Neural progenitor cell (in vitro differentiated cells): ENCODE measurements at regions not wholly inside any gene's neighbourhood (a gene's known extent, or its start where the extent isn't known, plus 50 kb on each side); places are given as distances from the start of the nearest gene placed in this dataset.

ENCODE experiments used
- DNase-seq: peaks from one replicate; pipeline ENCODE4 v3.0.0-alpha.2; 2016; ENCODE audit warnings: low spot score
- H2AFZ ChIP-seq: fragments of 200-600 bp; sonication (generic); replicated peaks from 2 replicates; pipeline ENCODE4 v1.6.1; 2016; ENCODE audit warnings: antibody characterized with exemption
- H3F3A ChIP-seq: fragments of 200-600 bp; sonication (generic); 2 replicates; pipeline ENCODE4 v1.6.1; 2016; ENCODE audit warnings: antibody characterized with exemption, low read depth
- H3K27ac ChIP-seq: fragments of 200-600 bp; sonication (generic); 2 replicates; pipeline ENCODE4 v1.5.1; 2016; ENCODE audit warnings: mild to moderate bottlenecking
- H3K27me3 ChIP-seq: fragments of 200-600 bp; sonication (generic); 2 replicates; pipeline ENCODE4 v1.6.1; 2016; ENCODE audit warnings: mild to moderate bottlenecking, moderate library complexity
- H3K36me3 ChIP-seq: fragments of 200-600 bp; sonication (generic); 2 replicates; pipeline ENCODE4 v1.5.1; 2016
- H3K4me1 ChIP-seq: fragments of 200-600 bp; sonication (generic); 2 replicates; pipeline ENCODE4 v1.6.1; 2016; ENCODE audit warnings: mixed run types
- H3K4me2 ChIP-seq: fragments of 200-600 bp; sonication (generic); 2 replicates; pipeline ENCODE4 v1.6.1; 2016
- H3K4me3 ChIP-seq: fragments of 200-600 bp; sonication (generic); 2 replicates; pipeline ENCODE4 v1.5.1; 2016
- H3K79me2 ChIP-seq: fragments of 200-600 bp; sonication (generic); 2 replicates; pipeline ENCODE4 v1.6.1; 2016; ENCODE audit warnings: low read depth
- H3K9ac ChIP-seq: fragments of 200-600 bp; sonication (generic); 2 replicates; pipeline ENCODE4 v1.6.1; 2016
- H3K9me3 ChIP-seq: fragments of 200-600 bp; sonication (generic); 2 replicates; pipeline ENCODE4 v1.5.1; 2016; ENCODE audit warnings: low read depth
- H4K20me1 ChIP-seq: fragments of 200-600 bp; sonication (generic); 2 replicates; pipeline ENCODE4 v1.6.1; 2016; ENCODE audit warnings: low read depth
- H3K27ac Mint-ChIP-seq: 3 replicates; pipeline ENCODE4 v1.8.0; 2021; ENCODE audit warnings: mixed read lengths
- H3K27me3 Mint-ChIP-seq: 2 replicates; pipeline ENCODE4 v1.8.0; 2022; ENCODE audit warnings: low read depth, mild to moderate bottlenecking, inconsistent platforms, moderate library complexity, mixed read lengths; ENCODE audit not compliant: insufficient read depth
- H3K36me3 Mint-ChIP-seq: 3 replicates; pipeline ENCODE4 v1.8.0; 2021; ENCODE audit warnings: mixed read lengths
- H3K4me1 Mint-ChIP-seq: 3 replicates; pipeline ENCODE4 v1.8.0; 2021; ENCODE audit warnings: mixed read lengths
- H3K4me3 Mint-ChIP-seq: 3 replicates; pipeline ENCODE4 v1.8.0; 2021; ENCODE audit warnings: mild to moderate bottlenecking, moderate library complexity, mixed read lengths
- H3K9me3 Mint-ChIP-seq: 3 replicates; pipeline ENCODE4 v1.8.0; 2020; ENCODE audit warnings: mixed read lengths
- CTCF ChIP-seq: fragments of 200-600 bp; sonication (generic); IDR thresholded peaks from 2 replicates; pipeline ENCODE4 v1.5.1; 2017; ENCODE audit warnings: antibody characterized with exemption, mild to moderate bottlenecking
- EZH2 ChIP-seq: fragments of 200-600 bp; sonication (generic); IDR thresholded peaks from 2 replicates; pipeline ENCODE4 v1.6.1; 2017; ENCODE audit warnings: antibody characterized with exemption, mild to moderate bottlenecking, moderate library complexity
- EZH2phosphoT487 ChIP-seq: fragments of 200-600 bp; sonication (generic); IDR thresholded peaks from 2 replicates; pipeline ENCODE4 v1.6.1; 2017; ENCODE audit warnings: antibody characterized with exemption

DNA sequence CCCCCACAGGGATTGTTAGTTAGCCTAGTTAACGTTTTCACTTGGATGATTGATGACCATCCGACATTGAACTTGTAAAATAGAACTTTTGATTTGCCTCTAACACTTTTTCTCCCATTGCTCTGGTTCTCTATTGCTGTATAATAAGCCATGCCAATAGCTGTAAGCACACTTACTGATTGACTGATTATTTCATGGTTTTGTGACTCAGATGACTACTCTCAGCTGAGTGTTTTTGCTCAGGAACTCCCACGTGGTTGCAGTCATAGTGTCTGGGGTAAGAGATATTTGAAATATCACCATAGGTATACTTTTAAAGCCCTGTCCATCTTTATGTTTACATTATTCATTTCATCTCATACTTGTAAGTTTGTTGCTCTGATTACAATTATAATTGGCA lies 1285.5 kb downstream of the STIM2 start:
- no peak for DNase-seq
- no peak overlapping the region for H3K27ac Mint-ChIP-seq
- Histone ChIP-seq H3K9me3 (no peaks in the 10 kb centered on the region), H3K36me3 (no peaks in the 10 kb centered on the region), H3K4me1 (no peaks in the 10 kb centered on the region), H4K20me1 (no peaks in the 10 kb centered on the region), H3K4me2 (no peak overlapping the region), H2AFZ (no peak overlapping the region), H3K79me2 (no peaks in the 10 kb centered on the region), H3K4me3 (no peak overlapping the region), H3K9ac (no peak overlapping the region), H3F3A (no peaks in the 10 kb centered on the region), H3K27me3 (no peaks in the 10 kb centered on the region), H3K27ac (no peak overlapping the region)
- no peaks in the 10 kb centered on the region for H3K9me3 Mint-ChIP-seq
- H3K4me1 Mint-ChIP-seq, result no peaks in the 10 kb centered on the region
- H3K27me3 Mint-ChIP-seq, result peaks cover 3% of the 10 kb centered on the region
- TF ChIP-seq EZH2 (no peak), EZH2phosphoT487 (no peak), CTCF (no peak)
- H3K4me3 Mint-ChIP-seq, result no peak overlapping the region
- no peaks in the 10 kb centered on the region for H3K36me3 Mint-ChIP-seq

GRCh38 chr4:28148221-28148620 lies 1287.6 kb downstream of the STIM2 start:
- TF ChIP-seq EZH2 (no peak), EZH2phosphoT487 (no peak)
- Histone ChIP-seq H3K4me3 (no peak overlapping the region), H3K36me3 (no peaks in the 10 kb centered on the region), H3K27me3 (no peaks in the 10 kb centered on the region), H3K9me3 (no peaks in the 10 kb centered on the region), H3K79me2 (no peaks in the 10 kb centered on the region), H2AFZ (no peak overlapping the region), H3K4me2 (no peak overlapping the region), H3K27ac (no peak overlapping the region), H3K4me1 (no peaks in the 10 kb centered on the region), H3F3A (no peaks in the 10 kb centered on the region), H3K9ac (no peak overlapping the region), H4K20me1 (no peaks in the 10 kb centered on the region)
- DNase-seq, result no peak
- Mint-ChIP-seq H3K27ac (no peak overlapping the region), H3K27me3 (peaks cover under 1% of the 10 kb centered on the region), H3K36me3 (no peaks in the 10 kb centered on the region), H3K4me3 (no peak overlapping the region), H3K4me1 (no peaks in the 10 kb centered on the region), H3K9me3 (no peaks in the 10 kb centered on the region)

DNA sequence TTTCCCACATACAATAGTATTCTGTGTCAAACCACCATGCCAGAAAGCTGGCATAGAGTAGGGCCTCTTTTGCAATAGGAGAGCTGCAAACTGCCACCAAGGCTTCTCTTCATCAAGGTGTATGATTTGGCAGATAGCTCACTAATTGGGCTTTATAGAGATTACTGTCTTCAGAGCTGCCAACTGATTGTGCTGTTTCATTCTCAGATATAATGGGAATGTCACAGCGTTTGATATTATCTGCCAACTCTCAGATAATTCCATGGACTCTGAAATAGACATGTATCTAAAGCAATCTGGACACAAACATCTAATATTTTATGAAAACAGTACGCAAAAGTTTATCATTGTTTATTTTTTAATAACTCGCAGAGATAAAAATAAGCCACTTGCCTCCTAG lies 1289.1 kb downstream of the STIM2 start:
- Histone ChIP-seq H3K4me2 (no peak overlapping the region), H3K4me1 (no peaks in the 10 kb centered on the region), H3K79me2 (no peaks in the 10 kb centered on the region), H4K20me1 (no peaks in the 10 kb centered on the region), H3K9me3 (no peaks in the 10 kb centered on the region), H3K27me3 (no peaks in the 10 kb centered on the region), H3F3A (no peaks in the 10 kb centered on the region), H3K4me3 (no peak overlapping the region), H3K9ac (no peak overlapping the region), H3K27ac (no peak overlapping the region), H2AFZ (no peak overlapping the region), H3K36me3 (no peaks in the 10 kb centered on the region)
- Mint-ChIP-seq H3K27me3 (no peaks in the 10 kb centered on the region), H3K9me3 (no peaks in the 10 kb centered on the region), H3K4me3 (no peak overlapping the region), H3K27ac (no peak overlapping the region), H3K36me3 (no peaks in the 10 kb centered on the region), H3K4me1 (no peaks in the 10 kb centered on the region)
- TF ChIP-seq EZH2 (no peak), EZH2phosphoT487 (no peak), CTCF (no peak)
- no peak for DNase-seq

DNA sequence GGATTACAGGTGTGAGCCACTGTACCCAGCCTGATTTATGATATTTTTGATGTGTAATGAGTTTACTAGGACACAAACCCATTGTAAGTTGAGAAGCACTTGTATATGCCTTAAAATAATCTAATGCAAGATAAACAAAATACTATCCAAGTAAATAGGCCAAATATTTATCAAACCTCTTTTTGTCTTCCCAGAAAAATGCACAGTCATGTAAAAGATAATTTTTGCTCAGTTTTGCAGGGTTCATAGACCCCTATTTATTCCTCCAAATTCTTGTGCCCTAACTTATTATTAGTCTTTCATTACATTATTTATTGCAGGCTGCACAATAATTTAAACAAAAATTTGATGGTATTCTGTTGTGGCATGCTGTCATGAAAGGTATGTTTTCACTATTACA lies 1290.7 kb downstream of the STIM2 start:
- Mint-ChIP-seq H3K36me3 (no peaks in the 10 kb centered on the region), H3K27me3 (no peaks in the 10 kb centered on the region), H3K4me3 (no peak overlapping the region), H3K4me1 (no peaks in the 10 kb centered on the region), H3K9me3 (no peaks in the 10 kb centered on the region), H3K27ac (no peak overlapping the region)
- no peak overlapping the region for H2AFZ ChIP-seq
- no peak overlapping the region for H3K9ac ChIP-seq
- no peaks in the 10 kb centered on the region for H3F3A ChIP-seq
- no peak for TF ChIP-seq CTCF
- no peak for TF ChIP-seq EZH2phosphoT487
- TF ChIP-seq EZH2, result no peak
- H3K4me3 ChIP-seq, result no peak overlapping the region
- no peak for DNase-seq
- no peak overlapping the region for H3K27ac ChIP-seq
- no peaks in the 10 kb centered on the region for H3K79me2 ChIP-seq
- no peaks in the 10 kb centered on the region for H3K4me1 ChIP-seq
- no peaks in the 10 kb centered on the region for H3K36me3 ChIP-seq
- no peak overlapping the region for H3K4me2 ChIP-seq
- H4K20me1 ChIP-seq, result no peaks in the 10 kb centered on the region
- H3K9me3 ChIP-seq, result no peaks in the 10 kb centered on the region
- no peaks in the 10 kb centered on the region for H3K27me3 ChIP-seq
